IgD-negative memory B cell (primary cell): ENCODE measurements at regions not wholly inside any gene's neighbourhood (a gene's known extent, or its start where the extent isn't known, plus 50 kb on each side); places are given as distances from the start of the nearest gene placed in this dataset.

Experiments used
- H3K27ac Mint-ChIP-seq, 3 donors: one replicate each; pipeline ENCODE4 v1.8.0; 2020 to 2022; ENCODE audit warnings: mild to moderate bottlenecking in 3 of 3, mixed read lengths in 3 of 3, moderate library complexity in 1 of 3
- H3K27me3 Mint-ChIP-seq: one replicate; pipeline ENCODE4 v1.8.0; 2021; ENCODE audit warnings: mixed read lengths
- H3K36me3 Mint-ChIP-seq: one replicate; pipeline ENCODE4 v1.8.0; 2020; ENCODE audit warnings: mild to moderate bottlenecking, mixed read lengths
- H3K4me1 Mint-ChIP-seq, 3 donors: one replicate each; pipeline ENCODE4 v1.8.0; 2020 to 2022; ENCODE audit warnings: mixed read lengths in 3 of 3, mild to moderate bottlenecking in 1 of 3
- H3K4me3 Mint-ChIP-seq, 4 donors: one replicate each; pipeline ENCODE4 v1.8.0; 2020 to 2022; ENCODE audit warnings: mild to moderate bottlenecking in 4 of 4, mixed read lengths in 4 of 4, moderate library complexity in 3 of 4
- H3K9me3 Mint-ChIP-seq, 3 donors: one replicate each; pipeline ENCODE4 v1.8.0; 2020 to 2021; ENCODE audit warnings: mixed read lengths in 3 of 3, mild to moderate bottlenecking in 1 of 3

DNA sequence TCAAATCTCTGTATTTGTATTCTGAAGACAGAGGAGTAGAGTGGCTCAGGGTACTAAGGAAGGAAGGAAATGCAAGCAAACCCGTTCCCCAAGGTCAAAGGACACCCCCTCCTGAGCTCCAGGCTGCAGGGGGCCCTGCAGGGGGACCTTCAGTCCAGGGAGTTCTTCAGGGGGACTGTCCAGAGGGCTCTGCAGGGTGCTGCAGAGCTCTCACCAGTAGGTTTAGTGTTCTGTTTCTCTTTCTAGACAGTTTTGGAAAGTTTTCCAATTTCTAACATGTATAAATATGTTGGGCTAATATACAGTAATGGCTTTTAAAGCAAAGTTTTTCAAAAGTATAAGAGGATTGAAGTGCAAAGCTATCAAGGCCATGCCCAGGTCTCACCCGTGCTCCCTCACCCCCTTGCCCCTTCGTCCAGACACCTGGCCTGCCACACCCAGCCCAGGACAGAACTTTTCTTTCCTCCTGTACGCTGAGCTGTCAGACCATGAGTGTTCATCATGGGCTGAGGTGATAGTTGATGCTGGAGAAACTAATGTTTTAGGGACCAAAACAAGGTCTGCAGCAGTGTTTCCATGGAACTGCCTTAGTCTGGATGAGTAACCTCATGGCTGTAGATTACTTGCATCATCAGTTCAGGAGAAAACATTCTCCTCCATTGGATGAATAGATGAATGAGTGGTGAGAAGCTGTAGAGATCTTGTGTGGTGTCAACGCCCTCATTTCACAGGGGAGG, 134.2 kb downstream of the GLI2 start:
- no peaks in the 10 kb centered on the region for H3K4me1 Mint-ChIP-seq
- H3K36me3 Mint-ChIP-seq: no peaks in the 10 kb centered on the region
- peaks cover 0 to 2% (median 0%) of the 10 kb centered on the region in 3 donors for H3K9me3 Mint-ChIP-seq
- no peak overlapping the region for H3K4me3 Mint-ChIP-seq
- no peak overlapping the region for H3K27ac Mint-ChIP-seq
- H3K27me3 Mint-ChIP-seq: peaks cover 19% of the 10 kb centered on the region

GRCh38 chr2:120870467-120870788, 134.8 kb downstream of the GLI2 start:
- Mint-ChIP-seq H3K36me3 (no peaks in the 10 kb centered on the region), H3K27me3 (peaks cover 19% of the 10 kb centered on the region), H3K27ac (no peak overlapping the region), H3K9me3 (peaks cover 0 to 2% (median 0%) of the 10 kb centered on the region in 3 donors), H3K4me3 (no peak overlapping the region), H3K4me1 (no peaks in the 10 kb centered on the region)

DNA sequence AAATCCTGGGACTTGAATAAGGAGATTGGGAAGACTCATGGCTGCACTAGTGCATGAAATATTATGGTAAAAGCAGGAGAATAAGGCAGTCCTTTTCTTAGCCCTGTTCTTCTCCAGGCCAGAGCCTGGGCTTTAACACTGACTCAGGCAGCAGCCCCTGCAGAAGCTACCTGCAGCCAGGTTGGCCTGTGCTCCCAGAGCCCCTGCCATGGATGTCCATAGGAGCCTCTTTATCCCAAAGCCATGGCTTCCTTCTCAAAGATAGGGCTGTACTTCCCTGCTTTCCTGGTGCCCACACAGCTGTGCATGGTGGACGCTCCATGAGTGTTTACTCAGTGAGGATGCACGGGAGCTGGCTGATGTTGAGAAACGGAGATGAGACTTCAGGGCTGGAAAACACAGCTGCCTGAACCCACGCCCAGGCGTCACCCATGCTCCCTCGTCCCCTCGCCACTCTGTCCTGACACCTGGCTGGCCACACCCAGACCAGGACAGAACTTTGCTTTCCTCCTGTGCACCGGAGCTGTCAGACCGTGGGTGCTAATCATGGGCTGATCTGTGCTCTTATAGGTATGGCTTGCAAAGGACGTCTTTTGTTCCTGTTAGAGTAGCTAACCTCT, 135.5 kb downstream of the GLI2 start:
- no peaks in the 10 kb centered on the region for H3K36me3 Mint-ChIP-seq
- H3K27ac Mint-ChIP-seq: no peak overlapping the region
- no peak overlapping the region for H3K4me3 Mint-ChIP-seq
- peaks cover 17% of the 10 kb centered on the region for H3K27me3 Mint-ChIP-seq
- H3K9me3 Mint-ChIP-seq: peaks cover 0 to 2% (median 0%) of the 10 kb centered on the region in 3 donors
- no peaks in the 10 kb centered on the region for H3K4me1 Mint-ChIP-seq

DNA sequence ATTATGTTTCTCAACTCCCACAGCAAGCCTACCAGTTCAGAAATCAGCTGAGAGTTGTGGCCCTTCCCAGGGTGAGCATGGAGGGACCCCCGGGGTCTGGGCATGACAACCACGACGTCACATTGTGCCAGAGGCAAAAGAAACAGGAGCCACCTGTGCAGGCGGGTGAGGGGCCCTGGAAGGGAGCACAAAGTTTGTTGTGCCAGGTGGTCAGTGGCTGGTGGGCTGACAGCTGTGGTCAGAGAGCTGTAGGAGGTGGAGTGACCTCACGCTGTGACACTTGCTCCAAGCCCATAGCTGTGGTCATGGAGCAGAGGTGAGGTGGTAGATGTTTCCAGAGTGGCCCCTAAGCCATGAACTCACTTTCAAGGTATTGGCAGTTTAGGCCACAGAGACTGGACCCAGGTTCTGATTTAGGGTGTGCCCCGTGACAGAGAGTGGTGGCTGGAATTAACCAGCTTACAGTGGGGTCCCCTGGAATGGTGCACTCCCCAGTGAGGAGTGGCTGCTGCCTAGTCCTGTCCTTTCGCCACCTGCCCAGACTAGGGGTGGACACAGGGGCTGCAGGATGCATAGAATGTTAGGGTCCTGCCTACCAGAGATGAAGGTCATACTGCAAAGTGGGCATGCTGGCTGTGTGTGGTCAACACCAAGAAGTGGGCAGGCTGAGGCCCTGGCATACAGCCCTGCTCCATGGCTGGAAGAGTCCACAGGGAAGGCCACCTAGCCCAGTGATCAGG, 136.4 kb downstream of the GLI2 start:
- Mint-ChIP-seq H3K27ac (no peak overlapping the region), H3K27me3 (peaks cover 12% of the 10 kb centered on the region), H3K9me3 (peaks cover 0 to 2% (median 0%) of the 10 kb centered on the region in 3 donors), H3K4me1 (no peaks in the 10 kb centered on the region), H3K36me3 (no peaks in the 10 kb centered on the region), H3K4me3 (no peak overlapping the region)

DNA sequence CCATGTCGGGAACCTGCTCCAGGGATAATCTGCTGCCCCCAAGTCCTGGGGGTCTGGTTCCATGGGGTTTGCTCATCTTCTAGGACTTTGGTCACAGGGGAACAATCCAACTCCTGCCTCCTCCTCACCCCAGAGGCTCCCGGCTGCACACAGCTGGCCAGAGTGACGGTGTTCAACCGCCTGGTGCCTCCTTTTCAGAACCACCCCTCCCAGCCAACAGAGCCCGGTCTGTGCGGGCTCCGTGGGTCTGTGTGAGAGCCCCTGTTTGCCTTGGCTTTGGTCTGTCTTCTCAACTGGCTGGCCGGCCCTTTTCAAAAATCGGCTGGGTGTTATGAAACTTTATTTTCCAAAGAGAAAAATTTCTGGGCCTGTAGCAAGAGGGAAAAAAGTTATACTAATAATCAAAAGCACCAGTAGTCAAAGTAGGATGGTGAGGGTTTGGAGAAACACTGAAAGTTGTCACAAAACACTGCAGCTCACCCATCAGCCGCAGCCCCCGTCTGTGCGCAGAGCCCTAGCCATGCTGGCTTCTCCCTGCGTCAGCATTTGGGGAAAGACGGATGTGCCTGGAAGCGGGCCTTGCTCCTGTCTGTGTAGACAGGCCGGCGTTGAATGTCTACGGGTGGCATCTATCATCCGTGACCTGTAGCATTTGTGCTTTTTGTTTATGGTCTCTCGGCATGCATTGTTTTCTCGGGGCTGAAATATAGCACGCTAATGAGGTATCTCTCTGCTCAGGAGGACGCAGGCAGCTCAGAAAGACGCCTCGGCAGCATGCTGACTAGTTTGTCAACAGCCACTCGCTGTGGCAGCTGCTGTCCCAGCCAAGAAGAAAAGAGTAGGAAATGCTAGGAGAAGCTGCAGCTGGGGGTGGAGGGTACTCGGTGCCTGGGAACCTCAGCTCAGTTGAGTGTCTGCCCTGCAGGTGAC, 138.6 kb downstream of the GLI2 start:
- Mint-ChIP-seq H3K36me3 (no peaks in the 10 kb centered on the region), H3K4me1 (no peaks in the 10 kb centered on the region), H3K4me3 (no peak overlapping the region), H3K27me3 (peaks cover 6% of the 10 kb centered on the region), H3K9me3 (peaks cover 0 to 2% (median 0%) of the 10 kb centered on the region in 3 donors), H3K27ac (no peak overlapping the region)

GRCh38 chr2:120874888-120875275, 139.2 kb downstream of the GLI2 start:
- Mint-ChIP-seq H3K4me3 (no peak overlapping the region), H3K27me3 (peaks cover 5% of the 10 kb centered on the region), H3K36me3 (no peaks in the 10 kb centered on the region), H3K4me1 (no peaks in the 10 kb centered on the region), H3K27ac (no peak overlapping the region), H3K9me3 (peaks cover 0 to 2% (median 0%) of the 10 kb centered on the region in 3 donors)

GRCh38 chr2:120875431-120875830, 139.8 kb downstream of the GLI2 start:
- H3K27me3 Mint-ChIP-seq: peaks cover 4% of the 10 kb centered on the region
- H3K36me3 Mint-ChIP-seq: no peaks in the 10 kb centered on the region
- peaks cover 0 to 2% (median 0%) of the 10 kb centered on the region in 3 donors for H3K9me3 Mint-ChIP-seq
- H3K27ac Mint-ChIP-seq: no peak overlapping the region
- H3K4me1 Mint-ChIP-seq: no peaks in the 10 kb centered on the region
- no peak overlapping the region for H3K4me3 Mint-ChIP-seq

DNA sequence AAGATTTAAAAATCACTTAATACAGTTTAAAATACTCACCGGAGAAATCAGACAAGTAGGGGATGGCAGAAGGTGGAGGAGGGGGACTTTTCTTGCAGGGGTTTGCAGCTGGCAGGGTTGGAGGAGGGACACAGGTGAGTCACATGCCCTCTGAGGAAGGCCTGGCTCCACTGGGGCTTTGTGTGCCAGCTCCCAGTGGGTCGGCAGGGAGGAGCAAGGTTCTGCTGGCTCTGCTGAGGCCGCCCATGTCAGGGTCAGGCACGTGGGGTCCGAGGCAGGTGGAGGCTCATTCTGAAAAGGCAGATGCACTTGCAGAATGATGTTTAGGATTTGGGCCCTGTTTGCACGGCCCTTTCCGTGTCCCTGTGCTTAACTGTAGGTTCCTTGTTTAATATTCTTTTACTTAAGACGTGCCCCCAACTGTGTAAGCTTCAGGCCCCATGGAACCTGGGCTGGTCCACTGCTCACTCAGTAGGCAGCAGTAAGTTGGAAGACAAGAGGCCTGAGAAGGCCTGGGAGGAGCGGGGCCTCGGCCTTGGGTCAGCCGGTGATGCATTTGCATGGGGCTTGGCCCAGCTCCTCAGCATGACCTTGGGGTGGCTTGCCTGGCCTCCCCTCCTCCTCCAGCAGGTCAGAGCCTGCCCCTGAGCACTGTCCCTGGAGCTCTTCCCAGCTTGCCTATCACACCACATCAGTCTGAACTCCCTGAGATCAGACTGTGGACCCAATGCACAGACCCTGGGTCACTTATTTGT, 141.0 kb downstream of the GLI2 start:
- no peak overlapping the region for H3K4me3 Mint-ChIP-seq

GRCh38 chr2:120877409-120877808, 141.7 kb downstream of the GLI2 start:
- no peak overlapping the region for H3K27ac Mint-ChIP-seq

More for the DNA sequence above, 141.0 kb downstream of the GLI2 start:
- peaks cover 2% of the 10 kb centered on the region for H3K27me3 Mint-ChIP-seq
- H3K9me3 Mint-ChIP-seq: peaks cover 0 to 2% (median 0%) of the 10 kb centered on the region in 3 donors
- H3K36me3 Mint-ChIP-seq: no peaks in the 10 kb centered on the region
- no peak overlapping the region for H3K27ac Mint-ChIP-seq
- no peaks in the 10 kb centered on the region for H3K4me1 Mint-ChIP-seq

DNA sequence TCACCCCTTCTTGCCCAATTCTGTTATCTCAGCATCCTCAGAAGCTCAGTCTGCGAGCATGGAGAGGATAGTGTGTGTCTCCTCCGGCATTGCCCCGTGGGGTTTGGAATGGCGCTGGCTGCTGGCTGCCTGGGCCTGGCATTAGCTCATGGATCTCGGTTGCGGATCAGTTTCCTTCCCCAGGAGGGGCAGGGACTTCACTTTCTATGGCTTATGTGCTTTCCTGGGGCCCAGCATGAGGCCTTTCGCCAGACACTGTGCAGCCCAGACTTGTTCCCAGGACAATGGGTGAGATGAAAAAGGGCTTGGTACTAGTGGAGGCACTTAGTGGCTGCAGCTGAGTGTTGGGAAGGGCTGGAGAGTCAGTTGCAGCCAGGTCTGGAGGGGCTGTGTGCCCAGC, 143.3 kb downstream of the GLI2 start:
- H3K27ac Mint-ChIP-seq: no peak overlapping the region
- no peaks in the 10 kb centered on the region for H3K36me3 Mint-ChIP-seq
- H3K4me3 Mint-ChIP-seq: no peak overlapping the region
- H3K4me1 Mint-ChIP-seq: no peaks in the 10 kb centered on the region
- H3K9me3 Mint-ChIP-seq: no peaks in the 10 kb centered on the region
- peaks cover 3% of the 10 kb centered on the region for H3K27me3 Mint-ChIP-seq

More at GRCh38 chr2:120877409-120877808, 141.7 kb downstream of the GLI2 start:
- Mint-ChIP-seq H3K36me3 (no peaks in the 10 kb centered on the region), H3K27me3 (peaks cover 2% of the 10 kb centered on the region), H3K4me3 (no peak overlapping the region), H3K4me1 (no peaks in the 10 kb centered on the region), H3K9me3 (peaks cover 0 to 2% (median 0%) of the 10 kb centered on the region in 3 donors)

DNA sequence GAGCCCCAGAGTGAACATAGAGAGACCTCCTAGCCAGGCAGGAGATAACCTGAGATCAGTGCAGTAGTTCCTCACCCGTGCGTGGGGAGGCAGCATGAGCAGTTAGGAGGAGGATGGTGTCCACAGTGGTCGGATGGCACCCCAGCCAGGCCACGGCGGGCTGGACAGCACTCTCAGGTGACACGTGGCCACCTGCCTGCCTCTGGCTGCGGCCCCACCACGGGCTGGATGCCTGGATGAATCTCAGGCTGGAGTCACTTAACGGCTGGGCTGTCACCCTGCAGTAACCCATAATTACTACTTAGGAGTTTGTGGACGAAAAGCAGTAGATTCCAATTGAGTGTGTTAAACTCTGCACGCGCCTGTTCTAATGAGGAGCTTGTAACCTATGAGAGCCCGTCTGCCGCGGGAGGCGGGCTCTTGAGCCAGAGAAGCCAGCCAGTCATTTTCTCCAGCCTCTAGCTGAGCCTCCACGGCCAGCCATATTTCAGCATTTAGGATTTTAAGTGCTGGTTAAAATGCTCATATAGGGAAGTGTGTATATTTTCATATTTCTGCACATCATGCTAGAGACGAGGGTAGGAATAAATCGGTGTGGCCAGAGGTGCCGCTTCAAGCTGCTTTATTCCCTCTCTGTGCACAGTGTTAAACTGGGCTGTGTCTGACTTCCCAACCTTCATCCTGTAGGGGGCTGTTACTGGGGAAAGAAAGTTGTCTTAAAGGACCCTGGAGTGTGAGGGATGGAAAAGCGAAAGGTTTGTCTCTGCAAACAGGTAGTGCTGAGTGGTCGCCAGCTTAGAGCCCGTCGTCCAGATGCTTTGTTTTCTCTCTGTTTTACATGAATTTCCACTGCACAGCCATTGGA, 144.0 kb downstream of the GLI2 start:
- no peak overlapping the region for H3K27ac Mint-ChIP-seq
- H3K36me3 Mint-ChIP-seq: no peaks in the 10 kb centered on the region
- no peak overlapping the region for H3K4me3 Mint-ChIP-seq
- no peaks in the 10 kb centered on the region for H3K9me3 Mint-ChIP-seq
- no peaks in the 10 kb centered on the region for H3K4me1 Mint-ChIP-seq
- peaks cover 5% of the 10 kb centered on the region for H3K27me3 Mint-ChIP-seq

- Mint-ChIP-seq H3K27ac (no peak overlapping the region), H3K4me3 (no peak overlapping the region), H3K36me3 (no peaks in the 10 kb centered on the region), H3K9me3 (no peaks in the 10 kb centered on the region), H3K27me3 (peaks cover 5% of the 10 kb centered on the region), H3K4me1 (no peaks in the 10 kb centered on the region)
These were observed 144.7 kb downstream of the GLI2 start for GRCh38 chr2:120880381-120880780.

GRCh38 chr2:120881981-120882788, 146.5 kb downstream of the GLI2 start:
- no peaks in the 10 kb centered on the region for H3K36me3 Mint-ChIP-seq
- no peak overlapping the region for H3K4me3 Mint-ChIP-seq
- no peaks in the 10 kb centered on the region for H3K4me1 Mint-ChIP-seq
- no peak overlapping the region for H3K27ac Mint-ChIP-seq
- H3K27me3 Mint-ChIP-seq: peaks cover 5% of the 10 kb centered on the region
- no peaks in the 10 kb centered on the region for H3K9me3 Mint-ChIP-seq
